ENCODE measurements at regions not wholly inside any gene's neighbourhood (a gene's known extent, or its start where the extent isn't known, plus 50 kb on each side); places are given as distances from the start of the nearest gene placed in this dataset.

DNA sequence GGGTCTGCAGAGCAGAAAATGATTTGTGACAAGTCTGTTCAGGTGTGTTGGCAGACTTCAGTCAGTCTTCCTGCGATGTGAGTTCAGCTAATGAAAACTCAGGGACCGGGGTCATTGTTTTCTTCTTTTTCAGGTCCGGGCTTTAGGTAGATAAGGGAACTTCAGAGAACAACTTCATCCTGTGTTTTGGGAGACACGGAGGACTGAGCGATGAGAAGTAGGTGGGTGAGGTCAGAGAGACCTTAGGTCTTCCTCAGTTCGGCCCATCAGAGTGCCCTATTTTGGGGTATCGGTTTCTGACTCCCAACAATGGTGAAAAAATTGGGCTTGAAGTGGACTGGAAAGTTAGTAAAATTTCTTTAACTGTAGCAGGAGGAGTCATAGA lies 88.9 kb upstream of the ATF7IP2 start:
- TF ChIP-seq POLR2A (IDR thresholded peaks at IDR 0.05): no peak
- TF ChIP-seq, protein P1, sequence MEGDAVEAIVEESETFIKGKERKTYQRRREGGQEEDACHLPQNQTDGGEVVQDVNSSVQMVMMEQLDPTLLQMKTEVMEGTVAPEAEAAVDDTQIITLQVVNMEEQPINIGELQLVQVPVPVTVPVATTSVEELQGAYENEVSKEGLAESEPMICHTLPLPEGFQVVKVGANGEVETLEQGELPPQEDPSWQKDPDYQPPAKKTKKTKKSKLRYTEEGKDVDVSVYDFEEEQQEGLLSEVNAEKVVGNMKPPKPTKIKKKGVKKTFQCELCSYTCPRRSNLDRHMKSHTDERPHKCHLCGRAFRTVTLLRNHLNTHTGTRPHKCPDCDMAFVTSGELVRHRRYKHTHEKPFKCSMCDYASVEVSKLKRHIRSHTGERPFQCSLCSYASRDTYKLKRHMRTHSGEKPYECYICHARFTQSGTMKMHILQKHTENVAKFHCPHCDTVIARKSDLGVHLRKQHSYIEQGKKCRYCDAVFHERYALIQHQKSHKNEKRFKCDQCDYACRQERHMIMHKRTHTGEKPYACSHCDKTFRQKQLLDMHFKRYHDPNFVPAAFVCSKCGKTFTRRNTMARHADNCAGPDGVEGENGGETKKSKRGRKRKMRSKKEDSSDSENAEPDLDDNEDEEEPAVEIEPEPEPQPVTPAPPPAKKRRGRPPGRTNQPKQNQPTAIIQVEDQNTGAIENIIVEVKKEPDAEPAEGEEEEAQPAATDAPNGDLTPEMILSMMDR (IDR thresholded peaks at IDR 0.05): no peak
